ENCODE measurements at regions not wholly inside any gene's neighbourhood (a gene's known extent, or its start where the extent isn't known, plus 50 kb on each side); places are given as distances from the start of the nearest gene placed in this dataset.

GRCh38 chr1:56426587-56427381 is 152.6 kb downstream of the PLPP3 start:
- H3K27me3 Mint-ChIP-seq: no peaks in the 10 kb centered on the region
- H3K4me3 Mint-ChIP-seq: no peak overlapping the region
- H3K4me1 Mint-ChIP-seq (ENCODE audit: low read depth): no peaks in the 10 kb centered on the region
- H3K9me3 Mint-ChIP-seq (ENCODE audit: low read depth): no peaks in the 10 kb centered on the region
- H3K36me3 Mint-ChIP-seq: no peaks in the 10 kb centered on the region
- no peak overlapping the region for H3K27ac Mint-ChIP-seq

DNA sequence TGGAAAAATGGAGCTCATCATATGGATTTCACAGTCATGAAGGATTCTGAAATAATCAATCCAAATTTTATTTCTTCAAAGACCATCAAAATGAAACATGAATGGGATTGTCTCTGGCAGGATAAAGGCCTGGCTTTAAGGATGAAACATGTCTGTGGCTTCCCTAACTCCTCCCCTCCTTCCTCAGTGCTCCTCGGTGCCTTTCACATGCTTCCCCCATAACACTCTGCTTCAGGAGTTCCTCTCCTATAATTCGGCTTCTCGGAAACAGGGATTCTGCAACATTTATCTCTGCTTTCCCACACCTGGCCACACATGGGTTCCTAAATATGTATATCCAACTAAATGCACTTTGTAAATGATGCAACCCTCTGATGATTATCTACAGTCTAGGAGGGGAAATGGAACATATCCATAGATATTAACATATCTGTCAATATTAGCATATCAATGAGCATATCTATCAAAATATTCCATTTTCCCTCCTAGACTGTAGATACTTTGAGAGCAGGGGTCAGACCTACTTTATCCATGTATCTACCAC is 153.8 kb downstream of the PLPP3 start:
- H3K4me1 Mint-ChIP-seq (ENCODE audit: low read depth): no peaks in the 10 kb centered on the region
- no peak overlapping the region for H3K4me3 Mint-ChIP-seq
- no peaks in the 10 kb centered on the region for H3K36me3 Mint-ChIP-seq
- no peaks in the 10 kb centered on the region for H3K27me3 Mint-ChIP-seq
- no peaks in the 10 kb centered on the region for H3K9me3 Mint-ChIP-seq (ENCODE audit: low read depth)
- H3K27ac Mint-ChIP-seq: no peak overlapping the region

DNA sequence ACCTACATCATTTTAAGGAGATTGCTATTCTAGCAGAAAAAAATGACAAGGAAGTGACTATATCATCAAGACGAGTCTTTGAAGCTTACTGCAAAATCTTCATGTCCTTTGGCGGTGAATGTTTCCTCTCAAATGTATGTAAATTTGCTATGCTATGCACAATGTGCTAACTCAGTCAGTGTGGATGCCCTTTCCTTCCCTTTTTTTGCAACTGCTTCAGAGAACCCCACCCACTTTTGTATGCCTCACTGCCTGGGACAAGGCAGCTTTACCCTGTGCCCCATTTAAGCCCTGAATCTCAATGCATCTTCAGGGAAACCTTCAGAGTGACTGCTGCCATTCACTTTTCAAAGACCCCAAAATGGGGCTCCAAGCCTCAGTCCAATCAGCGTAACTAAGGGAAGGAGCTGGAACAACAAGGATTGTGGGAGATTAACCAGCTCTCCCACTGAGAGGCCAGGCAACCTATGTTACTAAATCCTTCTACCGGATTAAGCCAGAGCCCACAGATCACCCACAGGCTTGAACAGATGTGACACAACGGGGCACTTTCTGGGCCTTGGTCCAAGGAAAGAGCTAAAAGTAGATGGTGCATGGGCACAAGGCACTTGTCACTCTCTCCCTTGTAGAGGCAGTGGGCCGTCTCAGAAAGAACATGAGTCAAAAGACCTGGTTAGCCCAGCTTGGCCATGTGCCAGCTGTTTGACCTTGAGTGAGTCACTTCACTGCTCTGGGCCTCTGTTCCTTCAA is 154.4 kb downstream of the PLPP3 start:
- Mint-ChIP-seq H3K9me3 (ENCODE audit: low read depth) (no peaks in the 10 kb centered on the region), H3K4me3 (no peak overlapping the region), H3K27me3 (no peaks in the 10 kb centered on the region), H3K27ac (no peak overlapping the region), H3K36me3 (no peaks in the 10 kb centered on the region), H3K4me1 (ENCODE audit: low read depth) (no peaks in the 10 kb centered on the region)

- no peaks in the 10 kb centered on the region for H3K4me1 Mint-ChIP-seq (ENCODE audit: low read depth)
- H3K27ac Mint-ChIP-seq: no peak overlapping the region
- H3K27me3 Mint-ChIP-seq: no peaks in the 10 kb centered on the region
- H3K36me3 Mint-ChIP-seq: no peaks in the 10 kb centered on the region
- H3K4me3 Mint-ChIP-seq: no peak overlapping the region
- H3K9me3 Mint-ChIP-seq (ENCODE audit: low read depth): no peaks in the 10 kb centered on the region
Observed at GRCh38 chr1:56423716-56424115, 155.6 kb downstream of the PLPP3 start.

- Mint-ChIP-seq H3K36me3 (no peaks in the 10 kb centered on the region), H3K4me1 (ENCODE audit: low read depth) (no peaks in the 10 kb centered on the region), H3K27me3 (no peaks in the 10 kb centered on the region), H3K27ac (no peak overlapping the region), H3K4me3 (no peak overlapping the region), H3K9me3 (ENCODE audit: low read depth) (no peaks in the 10 kb centered on the region)
Observed at GRCh38 chr1:56418151-56418631, 161.2 kb downstream of the PLPP3 start.

DNA sequence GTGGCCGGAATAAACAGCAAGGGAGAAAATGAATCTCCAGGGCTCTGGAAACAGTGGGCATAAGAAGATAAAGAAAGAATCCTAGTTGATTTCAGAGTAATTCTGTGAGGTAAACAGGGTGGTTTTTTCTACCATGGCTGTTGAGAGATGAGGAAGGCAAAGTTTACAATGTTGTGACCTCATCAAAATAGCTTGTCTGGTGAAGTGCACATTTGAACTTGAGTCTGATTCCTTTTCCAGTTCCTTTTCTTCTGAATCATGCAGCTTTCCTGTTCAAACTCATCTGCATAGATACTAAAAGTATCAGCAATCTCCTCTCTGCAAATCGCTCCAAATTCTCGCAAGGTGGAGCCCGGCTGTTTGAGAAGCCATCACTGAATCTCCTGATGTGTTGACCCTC is 161.7 kb downstream of the PLPP3 start:
- H3K4me3 Mint-ChIP-seq: no peak overlapping the region
- H3K4me1 Mint-ChIP-seq (ENCODE audit: low read depth): no peaks in the 10 kb centered on the region
- H3K36me3 Mint-ChIP-seq: no peaks in the 10 kb centered on the region
- no peaks in the 10 kb centered on the region for H3K9me3 Mint-ChIP-seq (ENCODE audit: low read depth)
- H3K27ac Mint-ChIP-seq: no peak overlapping the region
- no peaks in the 10 kb centered on the region for H3K27me3 Mint-ChIP-seq

DNA sequence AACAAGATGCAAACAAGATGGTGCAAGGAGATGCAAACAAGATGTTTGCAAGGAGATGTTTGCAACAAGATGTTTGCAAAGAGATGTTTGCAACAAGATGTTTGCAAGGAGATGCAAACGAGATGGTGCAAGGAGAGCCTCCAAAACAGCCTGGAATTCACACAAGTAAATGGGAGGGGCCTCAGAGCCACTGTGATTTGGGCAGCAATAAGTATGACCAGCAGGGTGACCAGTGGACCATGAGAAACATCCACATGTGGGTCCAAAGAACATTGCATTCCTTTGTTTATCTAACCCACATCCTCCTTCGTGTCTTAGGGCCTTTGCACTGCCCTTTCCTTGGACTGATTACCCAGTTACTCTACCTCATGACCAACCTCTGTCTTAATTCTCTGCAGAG is 162.9 kb downstream of the PLPP3 start:
- Mint-ChIP-seq H3K9me3 (ENCODE audit: low read depth) (no peaks in the 10 kb centered on the region), H3K27ac (no peak overlapping the region), H3K36me3 (no peaks in the 10 kb centered on the region), H3K27me3 (no peaks in the 10 kb centered on the region), H3K4me1 (ENCODE audit: low read depth) (no peaks in the 10 kb centered on the region), H3K4me3 (no peak overlapping the region)

GRCh38 chr1:56415720-56416119 is 163.6 kb downstream of the PLPP3 start:
- H3K4me3 Mint-ChIP-seq: no peak overlapping the region
- no peaks in the 10 kb centered on the region for H3K27me3 Mint-ChIP-seq
- no peaks in the 10 kb centered on the region for H3K4me1 Mint-ChIP-seq (ENCODE audit: low read depth)
- no peak overlapping the region for H3K27ac Mint-ChIP-seq
- H3K9me3 Mint-ChIP-seq (ENCODE audit: low read depth): no peaks in the 10 kb centered on the region
- H3K36me3 Mint-ChIP-seq: no peaks in the 10 kb centered on the region

- Mint-ChIP-seq H3K27ac (no peak overlapping the region), H3K4me1 (ENCODE audit: low read depth) (no peaks in the 10 kb centered on the region), H3K4me3 (no peak overlapping the region), H3K36me3 (no peaks in the 10 kb centered on the region), H3K27me3 (no peaks in the 10 kb centered on the region), H3K9me3 (ENCODE audit: low read depth) (no peaks in the 10 kb centered on the region)
Observed at GRCh38 chr1:56415258-56415657, 164.1 kb downstream of the PLPP3 start.

GRCh38 chr1:56414728-56415224 is 164.6 kb downstream of the PLPP3 start:
- Mint-ChIP-seq H3K4me3 (no peak overlapping the region), H3K36me3 (no peaks in the 10 kb centered on the region), H3K4me1 (ENCODE audit: low read depth) (no peaks in the 10 kb centered on the region), H3K27ac (no peak overlapping the region), H3K27me3 (no peaks in the 10 kb centered on the region), H3K9me3 (ENCODE audit: low read depth) (no peaks in the 10 kb centered on the region)

GRCh38 chr1:56413671-56414199 is 165.6 kb downstream of the PLPP3 start:
- Mint-ChIP-seq H3K27ac (no peak overlapping the region), H3K9me3 (ENCODE audit: low read depth) (no peaks in the 10 kb centered on the region), H3K4me3 (no peak overlapping the region), H3K36me3 (no peaks in the 10 kb centered on the region), H3K4me1 (ENCODE audit: low read depth) (no peaks in the 10 kb centered on the region), H3K27me3 (no peaks in the 10 kb centered on the region)

GRCh38 chr1:56411484-56412180 is 167.7 kb downstream of the PLPP3 start:
- Mint-ChIP-seq H3K9me3 (ENCODE audit: low read depth) (no peaks in the 10 kb centered on the region), H3K4me1 (ENCODE audit: low read depth) (no peaks in the 10 kb centered on the region), H3K27ac (no peak overlapping the region), H3K27me3 (no peaks in the 10 kb centered on the region), H3K4me3 (no peak overlapping the region), H3K36me3 (no peaks in the 10 kb centered on the region)

GRCh38 chr1:56411021-56411420 is 168.3 kb downstream of the PLPP3 start:
- H3K4me3 Mint-ChIP-seq: no peak overlapping the region
- H3K36me3 Mint-ChIP-seq: no peaks in the 10 kb centered on the region
- no peak overlapping the region for H3K27ac Mint-ChIP-seq
- H3K9me3 Mint-ChIP-seq (ENCODE audit: low read depth): no peaks in the 10 kb centered on the region
- no peaks in the 10 kb centered on the region for H3K27me3 Mint-ChIP-seq
- no peaks in the 10 kb centered on the region for H3K4me1 Mint-ChIP-seq (ENCODE audit: low read depth)

DNA sequence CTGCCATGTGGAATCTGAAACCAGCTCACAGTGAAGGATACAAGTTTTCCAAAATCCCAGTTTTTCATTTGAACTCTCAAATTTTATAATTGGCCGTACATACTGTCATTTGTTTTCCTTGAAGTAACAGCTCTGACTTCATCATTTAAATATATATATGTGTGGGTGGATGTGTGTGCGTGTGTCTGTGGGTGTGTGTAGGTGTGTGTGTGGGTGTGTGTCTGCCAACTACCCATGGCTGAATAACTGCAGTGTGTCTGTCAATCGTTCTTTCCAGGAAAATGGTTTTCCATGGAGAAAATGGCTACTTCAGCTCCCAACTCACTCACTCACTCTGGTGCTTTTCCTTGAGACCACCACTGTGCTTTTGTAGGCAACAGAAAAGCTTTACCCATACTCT is 169.0 kb downstream of the PLPP3 start:
- Mint-ChIP-seq H3K9me3 (ENCODE audit: low read depth) (no peaks in the 10 kb centered on the region), H3K36me3 (no peaks in the 10 kb centered on the region), H3K27me3 (no peaks in the 10 kb centered on the region), H3K27ac (no peak overlapping the region), H3K4me1 (ENCODE audit: low read depth) (no peaks in the 10 kb centered on the region), H3K4me3 (no peak overlapping the region)

Measured in activated naive CD8-positive, alpha-beta T cell (primary cell).